ENCODE measurements at regions not wholly inside any gene's neighbourhood (a gene's known extent, or its start where the extent isn't known, plus 50 kb on each side); places are given as distances from the start of the nearest gene placed in this dataset.

GRCh38 chr11:45093761-45094455 is 52.5 kb upstream of the PRDM11 start:
- TF ChIP-seq CTCF (IDR thresholded peaks at IDR 0.05 in 4 of 5, conservative IDR thresholded peaks at IDR 0.05 in 1 of 5), result no peak
- TF ChIP-seq POLR2A (IDR thresholded peaks at IDR 0.05), result no peak
